GM19397 (cell line): ENCODE measurements at regions not wholly inside any gene's neighbourhood (a gene's known extent, or its start where the extent isn't known, plus 50 kb on each side); places are given as distances from the start of the nearest gene placed in this dataset.

Experiments used
- ATAC-seq: cut with Tn5 transposase; IDR thresholded peaks from one replicate; pipeline ENCODE4 v1.9.1; 2021; ENCODE audit warnings: mild to moderate bottlenecking, moderate library complexity; ENCODE audit not compliant: unreplicated experiment

- no peak for ATAC-seq
Observed at GRCh38 chr5:38032149-38032548, 192.3 kb upstream of the GDNF start.

DNA sequence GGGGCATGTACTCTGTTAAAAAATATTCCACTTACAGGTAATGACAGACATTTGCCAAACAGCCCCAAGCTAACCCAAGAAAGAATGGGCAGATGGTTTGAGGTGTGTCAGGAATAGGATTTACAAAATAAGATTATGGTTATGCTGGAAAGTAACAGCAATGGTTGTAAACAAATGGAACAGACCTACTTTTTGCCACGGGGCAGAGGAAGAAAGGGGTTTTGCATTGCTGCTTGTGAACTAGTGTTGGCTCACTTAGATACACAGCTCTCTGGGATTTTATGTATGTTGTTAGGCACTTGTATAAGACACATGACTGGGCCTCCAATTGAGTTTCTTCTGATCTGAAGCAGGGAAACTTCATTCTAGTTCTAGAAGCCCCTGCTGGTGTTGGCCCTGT, 191.5 kb upstream of the GDNF start:
- ATAC-seq: no peak

DNA sequence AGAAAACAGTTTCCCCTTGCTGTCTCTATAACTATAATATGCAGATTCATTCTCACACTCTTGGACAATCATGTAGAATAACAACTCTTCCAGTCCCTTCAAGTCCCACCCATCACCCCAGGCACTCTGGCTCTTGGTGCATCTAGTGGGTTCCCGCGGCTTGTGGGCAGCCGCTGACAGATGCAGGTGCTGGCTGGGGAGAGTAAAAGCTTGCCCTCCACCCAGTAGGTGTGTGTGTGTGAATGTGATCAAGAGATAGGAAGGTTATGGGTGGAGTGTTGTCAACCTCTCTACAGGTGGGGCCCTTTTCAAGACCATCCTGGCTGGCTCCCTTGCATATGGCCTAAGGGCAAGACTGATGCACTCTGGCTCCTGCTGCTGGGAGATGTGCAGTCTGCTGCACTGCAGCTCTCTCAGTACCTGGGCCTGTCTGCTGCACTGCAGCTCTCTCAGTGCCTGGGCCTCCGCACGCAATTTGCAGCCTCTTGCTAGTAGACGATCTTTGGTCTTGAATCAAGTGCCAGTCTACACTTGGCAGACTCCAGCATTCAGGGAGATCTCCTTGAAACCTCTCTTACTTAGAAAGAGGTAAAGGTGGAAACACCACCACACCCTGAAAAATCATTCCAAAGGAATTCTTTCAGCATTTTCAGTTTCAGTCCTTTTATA, 189.7 kb upstream of the GDNF start:
- no peak for ATAC-seq

DNA sequence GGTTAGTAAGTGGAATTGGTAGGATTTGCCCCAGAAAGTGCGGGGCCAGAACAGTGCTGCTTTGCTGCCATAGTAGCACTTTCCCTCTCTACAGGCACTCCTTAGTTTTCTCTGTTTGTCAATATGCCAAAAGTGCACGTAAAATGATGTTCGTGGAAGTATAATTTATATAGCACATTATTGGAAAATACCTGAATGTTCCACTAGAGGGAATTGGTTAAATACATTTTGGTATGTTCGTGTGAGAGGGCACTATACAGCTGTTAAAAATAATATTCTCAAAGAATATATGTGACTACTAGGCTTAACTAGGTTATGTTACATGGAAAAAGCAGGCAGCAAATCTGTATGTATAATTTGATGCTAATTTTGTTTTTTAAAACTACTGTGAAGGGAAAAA, 184.0 kb upstream of the GDNF start:
- ATAC-seq: no peak

- no peak for ATAC-seq
Observed at GRCh38 chr5:38023371-38023770, 183.5 kb upstream of the GDNF start.

GRCh38 chr5:38022631-38023030, 182.8 kb upstream of the GDNF start:
- no peak for ATAC-seq

GRCh38 chr5:38018016-38018415, 178.2 kb upstream of the GDNF start:
- no peak for ATAC-seq

DNA sequence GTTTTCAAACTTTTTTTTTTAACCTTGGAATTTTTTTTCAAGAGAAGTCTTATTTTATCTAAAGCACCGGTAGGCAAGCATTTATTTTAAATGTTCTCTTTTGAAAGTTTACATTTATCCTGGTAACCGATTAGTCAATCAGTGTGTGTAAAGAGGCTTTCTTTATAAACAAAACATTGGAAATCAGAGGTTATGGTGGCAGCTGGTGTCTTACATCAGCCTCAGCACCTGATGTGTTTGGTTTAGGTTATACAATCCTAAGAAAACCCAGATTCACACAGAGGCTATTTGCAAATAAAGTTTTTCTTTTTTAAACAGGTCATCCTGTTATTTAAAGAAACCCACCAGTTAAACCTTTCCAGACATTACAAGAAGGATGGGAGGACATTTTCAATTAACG, 173.3 kb upstream of the GDNF start:
- no peak for ATAC-seq

- ATAC-seq: no peak
Observed at GRCh38 chr5:38011668-38012188, 171.9 kb upstream of the GDNF start.

- ATAC-seq: no peak
Observed at GRCh38 chr5:38009749-38010358, 170.0 kb upstream of the GDNF start.

- ATAC-seq: no peak
Observed at GRCh38 chr5:38008198-38008597, 168.4 kb upstream of the GDNF start.

GRCh38 chr5:37999593-37999992, 159.8 kb upstream of the GDNF start:
- no peak for ATAC-seq

- ATAC-seq: no peak
Observed at GRCh38 chr5:37996918-37997317, 157.1 kb upstream of the GDNF start.

GRCh38 chr5:37994729-37995128, 154.9 kb upstream of the GDNF start:
- no peak for ATAC-seq

- no peak for ATAC-seq
Observed at GRCh38 chr5:37991301-37992299, 151.8 kb upstream of the GDNF start.

DNA sequence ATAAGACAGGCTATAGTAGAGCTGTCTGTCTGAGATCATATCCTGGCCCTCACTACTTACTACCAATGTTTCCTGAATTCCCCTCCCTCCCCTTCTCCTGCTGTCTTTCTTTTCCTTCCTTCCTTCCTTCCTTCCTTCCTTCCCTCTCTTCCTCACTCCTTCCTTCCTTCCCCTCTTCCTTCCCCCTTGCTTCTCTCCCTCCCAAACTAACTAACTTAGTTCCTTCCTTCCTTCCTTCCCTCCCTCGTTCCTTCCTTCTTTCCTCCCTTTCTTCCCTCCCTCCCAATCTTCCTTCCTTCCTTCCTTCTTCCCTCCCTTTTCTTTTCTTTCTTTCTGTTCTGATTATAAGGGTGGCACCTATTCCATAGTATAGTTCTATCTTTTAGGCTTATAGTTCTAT, 150.0 kb upstream of the GDNF start:
- no peak for ATAC-seq

- no peak for ATAC-seq
Observed at GRCh38 chr5:37988454-37989046, 148.7 kb upstream of the GDNF start.

DNA sequence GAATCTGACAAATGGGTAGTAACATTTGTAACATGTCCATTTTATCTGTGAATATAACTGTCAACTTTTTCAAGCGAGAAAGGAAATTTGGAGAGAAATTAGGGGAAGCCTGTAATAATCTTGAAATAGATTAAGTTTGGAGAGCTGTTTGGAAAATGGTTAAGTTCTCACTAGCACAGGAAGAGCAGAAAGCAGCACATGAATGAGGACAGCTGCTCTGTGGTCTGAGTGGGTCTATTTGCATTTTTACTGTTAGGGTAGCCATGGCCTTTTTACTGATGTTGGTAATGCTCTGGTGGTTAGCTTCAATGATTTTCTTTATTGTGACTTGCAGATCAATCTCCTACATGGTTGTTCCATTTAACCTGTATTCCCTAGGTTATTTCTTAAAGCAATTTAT, 144.5 kb upstream of the GDNF start:
- no peak for ATAC-seq

DNA sequence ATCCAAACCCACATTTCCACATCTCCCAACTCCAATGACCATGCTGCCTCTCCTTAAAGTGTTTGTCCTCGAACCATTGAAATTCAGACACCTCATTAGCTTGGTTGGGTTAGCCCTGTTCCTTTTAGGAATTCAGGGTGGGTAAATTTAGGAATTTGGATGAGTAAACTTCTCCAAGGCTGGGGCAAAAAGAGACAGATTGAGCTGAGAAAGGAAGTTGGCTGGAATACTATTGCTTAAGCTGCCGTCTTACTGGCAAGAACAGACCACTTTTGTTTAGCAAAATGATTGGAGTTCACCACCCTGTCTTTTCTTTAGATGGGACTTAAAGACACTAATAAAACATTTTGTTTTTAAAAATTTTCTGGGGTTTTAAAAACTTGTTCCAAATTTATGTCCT, 143.6 kb upstream of the GDNF start:
- ATAC-seq: no peak

- ATAC-seq: no peak
Observed at GRCh38 chr5:37979559-37979958, 139.7 kb upstream of the GDNF start.

DNA sequence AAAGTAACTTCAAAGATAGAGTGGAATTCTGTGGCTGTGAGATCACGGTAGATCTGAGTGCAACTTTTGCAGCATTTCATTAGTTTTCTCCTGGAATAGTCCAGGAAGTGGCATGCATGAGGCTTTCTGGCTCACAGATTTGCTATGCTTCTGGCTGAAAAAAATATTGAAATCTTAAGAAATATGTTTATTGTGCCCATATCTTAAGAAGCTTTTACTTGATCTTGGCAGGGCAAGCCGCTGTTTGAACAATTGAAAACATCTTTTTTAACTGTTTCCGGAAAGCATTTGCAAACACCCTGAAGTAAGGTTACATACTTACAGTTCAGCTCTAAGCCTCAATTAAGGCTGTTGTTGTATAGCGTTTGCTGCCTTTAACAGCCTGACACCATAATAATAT, 135.7 kb upstream of the GDNF start:
- ATAC-seq: no peak
